ENCODE measurements at regions not wholly inside any gene's neighbourhood (a gene's known extent, or its start where the extent isn't known, plus 50 kb on each side); places are given as distances from the start of the nearest gene placed in this dataset.
"Not testable (repeated sequence)": the region's sequence is repeated elsewhere in the genome, so short reads cannot be mapped to it uniquely, and the experiment has no call there.

DNA sequence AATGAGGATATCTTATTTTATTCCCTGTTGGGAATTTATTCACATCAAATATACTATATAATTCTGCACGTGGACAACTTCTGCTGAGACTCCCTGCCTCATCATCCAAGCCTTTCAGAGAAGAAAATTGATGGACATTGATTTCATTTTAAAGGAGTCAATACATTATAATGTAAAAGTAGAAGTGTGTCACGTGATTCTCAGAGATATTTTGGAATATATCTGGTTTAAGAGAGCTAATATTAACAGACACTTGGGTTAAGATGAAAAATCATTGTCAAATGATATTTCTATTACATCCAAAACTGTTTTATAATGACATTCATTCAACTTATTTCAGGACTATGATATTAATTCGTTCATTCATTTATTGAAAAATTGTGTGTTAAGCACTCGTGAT lies 314.2 kb downstream of the ADGRL2 start:
- ATAC-seq (no peak), DNase-seq (ENCODE audit: missing footprints) (no peak)
- intact Hi-C loops (cut with DNase I), result no loop called here

DNA sequence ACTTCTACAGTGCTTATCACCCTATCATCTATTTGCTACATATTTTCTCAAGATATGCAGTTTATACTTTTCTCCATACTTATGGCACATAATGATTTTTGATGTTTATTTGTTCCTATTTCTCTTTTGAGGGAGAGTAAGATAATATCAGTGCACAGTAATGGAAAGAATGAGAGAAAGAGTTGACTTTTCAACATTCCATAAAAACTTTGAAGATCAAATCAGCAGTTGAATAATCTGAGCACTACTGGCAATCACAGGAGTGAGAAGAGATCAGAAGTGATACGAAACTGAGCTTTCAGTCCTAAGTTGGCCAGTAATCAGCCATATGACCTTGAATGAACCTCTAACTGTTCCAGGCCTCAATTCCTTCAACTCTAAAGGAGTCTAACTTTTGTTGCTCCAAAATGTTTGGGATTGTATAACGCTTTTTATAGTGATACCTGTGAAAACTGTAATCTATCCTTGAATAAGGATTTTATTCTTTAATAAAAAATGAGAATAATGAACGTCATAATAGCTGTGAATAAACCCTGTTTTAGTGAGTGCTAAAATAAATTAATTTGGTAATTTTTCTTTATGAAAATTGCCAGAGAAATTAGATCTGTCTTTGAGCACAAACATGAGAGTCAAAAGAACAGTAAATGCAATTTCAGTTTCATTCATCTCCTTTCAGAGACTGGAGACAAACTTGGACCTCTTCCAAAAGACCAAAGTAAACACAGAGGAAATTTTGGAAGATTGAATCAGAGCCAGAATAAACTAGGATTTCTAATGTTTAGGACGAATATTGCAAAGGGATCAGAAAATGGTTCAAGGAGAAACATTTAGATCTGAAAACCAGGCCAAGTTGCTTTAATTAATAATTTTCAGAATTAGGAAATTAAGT lies 309.9 kb downstream of the ADGRL2 start:
- intact Hi-C loops (cut with DNase I), result no loop called here
- ATAC-seq, result no peak
- no peak for DNase-seq (ENCODE audit: missing footprints)

DNA sequence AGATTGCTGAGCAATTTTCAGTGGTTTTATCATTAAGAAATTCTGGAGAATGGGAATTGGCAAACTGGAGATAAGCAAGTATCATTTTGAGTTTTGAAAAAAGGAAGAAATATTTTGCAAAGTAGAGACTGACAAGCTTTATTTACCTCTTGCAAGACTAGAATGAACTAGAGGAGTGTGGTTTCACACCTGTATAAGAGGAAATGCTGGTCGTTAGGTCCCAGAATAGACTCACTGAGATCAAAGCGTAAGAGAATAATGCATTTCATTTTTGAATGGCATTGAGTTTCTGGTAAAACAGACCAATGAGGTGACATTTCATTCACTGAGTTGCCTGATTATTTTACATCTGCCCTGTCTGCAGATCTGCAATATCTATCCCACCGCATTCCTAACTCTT lies 308.1 kb downstream of the ADGRL2 start:
- intact Hi-C loops (cut with DNase I), result no loop called here
- ATAC-seq (no peak), DNase-seq (ENCODE audit: missing footprints) (no peak)

DNA sequence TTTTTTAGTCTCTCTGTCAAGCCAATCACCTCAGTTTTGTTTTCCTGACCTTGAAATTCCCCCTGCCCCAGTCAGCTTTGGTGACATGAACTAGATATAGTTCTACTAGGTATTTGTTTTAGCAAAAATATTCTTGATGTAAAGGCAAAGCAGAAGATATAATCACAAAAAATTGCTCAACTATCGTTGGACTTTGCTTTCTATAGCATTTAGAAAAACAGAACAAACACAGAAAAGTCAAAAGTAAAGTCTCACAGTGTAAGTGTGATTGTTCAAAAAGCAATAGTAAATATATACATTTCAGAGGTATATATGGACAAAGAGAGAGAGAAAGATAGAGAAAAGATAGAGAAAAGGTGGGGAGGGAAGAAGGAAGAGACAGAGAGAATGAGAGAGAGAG lies 305.9 kb downstream of the ADGRL2 start:
- no peak for DNase-seq (ENCODE audit: missing footprints)
- intact Hi-C loops (cut with DNase I), result no loop called here
- ATAC-seq, result no peak

DNA sequence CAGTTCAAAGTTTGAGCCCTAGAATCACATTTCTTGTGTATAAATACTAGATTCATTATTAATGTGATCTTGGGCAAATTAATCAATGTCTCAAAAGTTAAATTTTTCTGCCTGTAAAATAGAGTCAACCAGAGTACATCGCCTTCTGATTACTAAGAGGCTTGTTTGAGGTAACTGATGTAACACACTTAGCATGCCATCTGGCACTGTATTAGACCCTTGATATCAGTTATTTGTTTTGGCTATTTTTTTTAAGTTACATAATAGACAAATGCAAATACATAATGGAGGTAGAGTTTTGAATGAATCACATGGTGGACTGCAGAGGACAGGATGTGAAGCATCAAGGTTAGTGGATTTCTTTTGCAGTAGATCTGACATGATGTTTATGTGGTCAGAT lies 298.4 kb downstream of the ADGRL2 start:
- DNase-seq (ENCODE audit: missing footprints) (no peak), ATAC-seq (no peak)
- intact Hi-C loops (cut with DNase I), result no loop called here

DNA sequence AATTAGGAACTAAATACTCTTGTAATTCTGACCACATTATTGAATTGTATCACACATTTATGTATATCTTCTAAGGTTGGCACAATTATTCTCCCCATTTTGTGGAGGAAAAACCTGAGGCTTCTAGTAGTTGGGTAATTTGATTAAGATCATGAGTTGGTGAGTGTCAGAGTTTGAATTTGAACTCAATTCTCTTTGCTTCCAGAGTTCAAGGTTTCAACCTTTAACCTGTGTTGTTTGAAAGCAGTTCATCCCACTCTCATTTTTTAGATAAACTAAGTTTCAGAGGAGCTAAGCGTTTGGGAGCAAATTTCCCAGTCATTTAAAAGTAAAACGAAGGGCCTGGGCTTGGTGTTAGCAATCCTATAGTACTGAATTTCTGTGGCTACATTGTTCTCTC lies 293.4 kb downstream of the ADGRL2 start:
- intact Hi-C loops (cut with DNase I), result no loop called here
- ATAC-seq, result no peak

DNA sequence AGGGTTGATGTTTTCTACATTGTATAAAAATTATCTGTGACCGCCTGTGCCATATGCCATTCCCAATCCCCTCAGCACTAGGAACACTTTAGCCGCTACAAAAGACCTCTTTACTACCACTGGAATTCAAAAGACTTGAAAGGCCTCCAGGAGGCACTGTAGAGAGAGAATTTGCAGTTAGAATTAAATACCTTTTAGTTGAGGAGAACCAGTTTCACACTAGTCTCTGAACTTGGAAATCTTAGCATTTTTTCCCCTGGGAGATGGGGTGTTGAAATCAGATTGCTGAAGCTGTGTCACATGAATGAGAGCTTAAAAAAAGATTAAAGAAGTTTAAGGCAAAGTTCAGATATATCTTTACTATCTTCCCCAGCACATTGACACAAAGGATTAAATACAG lies 291.0 kb downstream of the ADGRL2 start:
- intact Hi-C loops (cut with DNase I), result no loop called here
- no peak for ATAC-seq
- no peak for DNase-seq (ENCODE audit: missing footprints)

More for the DNA sequence above, 293.4 kb downstream of the ADGRL2 start:
- no peak for DNase-seq (ENCODE audit: missing footprints)

DNA sequence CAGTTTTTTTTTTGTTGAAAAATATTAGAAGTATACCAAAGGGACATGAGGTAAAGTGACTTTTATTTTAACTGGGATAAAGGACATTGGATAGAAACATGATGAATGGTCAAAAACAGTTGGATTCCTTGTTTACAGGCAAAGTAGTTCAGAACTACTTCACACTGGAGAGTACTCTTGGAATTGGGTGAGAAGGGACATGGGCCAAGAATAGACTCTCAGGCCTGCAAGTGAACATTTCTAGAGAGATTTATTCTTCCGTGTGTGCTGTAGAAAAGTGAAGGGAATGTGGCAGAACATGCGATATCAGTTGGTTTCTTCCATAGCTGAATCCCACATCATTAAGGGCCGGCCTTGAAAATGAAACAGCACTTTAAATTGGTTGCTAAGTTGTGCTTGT lies 290.5 kb downstream of the ADGRL2 start:
- DNase-seq (ENCODE audit: missing footprints) (no peak), ATAC-seq (no peak)
- intact Hi-C loops (cut with DNase I), result no loop called here

DNA sequence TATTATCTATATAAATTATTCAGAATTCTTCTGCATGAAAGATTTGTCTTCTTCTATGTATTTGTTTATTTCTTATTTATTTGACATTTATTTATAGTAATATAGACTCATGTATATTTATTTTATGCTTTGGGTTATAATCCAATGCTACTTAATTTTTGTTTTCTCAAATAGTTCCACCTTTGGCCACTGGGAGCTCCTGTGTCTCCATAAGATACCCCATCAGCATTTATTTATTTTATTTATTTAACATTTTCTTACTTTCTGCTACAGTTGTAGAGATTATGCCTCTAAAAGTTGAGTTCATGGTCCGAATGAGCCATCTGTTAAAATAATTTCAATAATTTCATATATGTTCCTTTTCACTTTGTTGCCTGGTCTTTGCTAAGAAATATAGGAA lies 289.4 kb downstream of the ADGRL2 start:
- DNase-seq (ENCODE audit: missing footprints) (no peak), ATAC-seq (no peak)
- intact Hi-C loops (cut with DNase I), result no loop called here

DNA sequence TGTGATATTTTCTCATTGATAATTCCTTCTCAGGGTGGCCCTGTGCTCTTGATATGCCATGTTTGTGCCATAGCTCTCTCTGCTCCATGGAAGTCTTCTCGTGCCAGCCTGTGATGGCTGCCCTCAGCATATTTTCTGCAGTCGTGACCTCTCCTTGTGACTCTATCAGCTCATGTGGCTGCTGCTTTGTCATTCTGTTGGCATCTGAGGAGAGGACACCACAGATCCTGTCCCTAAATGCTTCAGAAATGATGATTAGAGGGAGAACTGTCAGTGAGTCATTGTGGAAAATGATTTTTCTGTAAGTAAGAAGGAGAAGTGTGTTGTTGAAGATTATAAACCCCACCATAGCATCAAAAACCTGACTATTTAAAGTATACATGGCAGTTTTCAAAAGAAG lies 286.0 kb downstream of the ADGRL2 start:
- DNase-seq (ENCODE audit: missing footprints) (no peak), ATAC-seq (no peak)
- intact Hi-C loops (cut with DNase I), result no loop called here

DNA sequence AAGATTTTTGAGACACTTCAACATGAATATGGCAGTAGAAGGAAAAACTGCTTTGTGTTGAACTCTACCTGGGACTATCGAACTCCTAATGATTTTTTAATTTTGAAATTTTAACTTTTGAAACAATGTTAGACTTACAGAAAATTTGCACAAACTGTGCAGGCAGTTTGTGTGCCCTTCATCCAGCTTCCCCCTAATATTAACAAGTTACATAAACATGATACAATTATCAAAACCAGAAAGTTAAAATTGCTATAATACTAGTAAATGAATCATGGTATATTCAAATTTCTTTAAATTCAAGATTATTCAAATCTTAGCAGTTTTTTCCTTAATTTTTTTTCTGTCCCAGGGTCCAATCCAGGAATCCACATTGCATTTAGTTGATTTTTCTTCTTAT lies 278.9 kb downstream of the ADGRL2 start:
- intact Hi-C loops (cut with DNase I), result no loop called here
- no peak for ATAC-seq

DNA sequence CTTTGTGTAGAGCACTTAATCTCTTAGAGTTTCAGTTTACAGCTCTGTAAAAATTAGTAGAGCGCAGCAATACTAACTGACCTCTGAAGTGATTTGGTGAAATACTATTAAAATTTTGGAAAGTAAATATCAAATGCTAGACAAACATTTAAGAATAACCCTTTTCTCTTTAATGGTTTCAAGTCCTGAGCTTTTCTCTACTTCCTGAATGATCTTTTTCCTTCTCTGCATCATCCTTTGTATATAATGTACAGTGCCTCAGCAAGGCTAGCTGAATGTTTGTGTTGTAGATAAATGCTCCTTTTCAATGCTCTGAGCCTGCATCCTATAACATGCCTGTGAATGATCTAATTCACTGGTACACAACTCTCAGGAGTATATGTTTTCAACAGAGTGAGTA lies 272.9 kb downstream of the ADGRL2 start:
- no peak for DNase-seq (ENCODE audit: missing footprints)
- no peak for ATAC-seq
- intact Hi-C loops (cut with DNase I), result no loop called here

More for the DNA sequence above, 278.9 kb downstream of the ADGRL2 start:
- no peak for DNase-seq (ENCODE audit: missing footprints)

DNA sequence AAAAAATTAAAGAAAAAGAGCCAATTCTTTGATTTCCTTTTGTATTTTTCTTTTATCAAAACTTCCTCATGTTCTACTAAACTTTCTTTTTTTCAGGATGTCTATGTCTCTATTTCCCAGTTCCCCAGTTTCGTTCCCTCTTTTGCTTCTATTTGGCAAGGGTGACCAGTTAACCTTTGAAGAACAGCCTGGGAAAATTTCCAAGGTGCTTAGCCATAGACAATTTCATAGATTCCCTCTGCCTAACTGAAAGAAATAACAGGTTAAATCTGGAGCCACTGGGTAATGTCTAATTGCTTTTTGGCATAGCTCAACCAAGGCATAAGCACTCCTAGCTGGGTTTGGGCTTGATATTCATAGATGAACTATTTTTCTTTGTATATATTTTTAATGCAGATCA lies 272.3 kb downstream of the ADGRL2 start:
- intact Hi-C loops (cut with DNase I), result no loop called here
- DNase-seq (ENCODE audit: missing footprints) (no peak), ATAC-seq (no peak)

DNA sequence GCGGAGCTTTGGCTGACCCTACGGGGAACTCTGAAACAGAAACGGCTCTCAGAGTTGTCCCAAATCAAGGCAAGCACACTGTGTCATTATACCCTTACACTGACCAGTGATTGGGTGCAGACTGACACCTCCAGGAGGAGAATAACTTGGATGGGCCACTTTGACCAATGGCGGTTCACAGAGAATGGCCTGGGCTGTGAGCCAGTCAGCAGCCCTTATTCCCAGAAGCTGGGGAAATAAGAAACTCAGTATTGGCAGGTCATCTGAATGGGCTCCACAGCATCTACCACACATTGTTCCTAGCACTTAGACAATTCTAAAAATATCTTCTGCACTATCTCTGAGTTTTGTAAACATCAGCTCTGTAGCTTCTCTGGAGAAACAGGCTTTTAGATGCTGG lies 265.2 kb downstream of the ADGRL2 start:
- DNase-seq (ENCODE audit: missing footprints) (no peak), ATAC-seq (peak; percentile 80)
- intact Hi-C loops (cut with DNase I), result no loop called here

DNA sequence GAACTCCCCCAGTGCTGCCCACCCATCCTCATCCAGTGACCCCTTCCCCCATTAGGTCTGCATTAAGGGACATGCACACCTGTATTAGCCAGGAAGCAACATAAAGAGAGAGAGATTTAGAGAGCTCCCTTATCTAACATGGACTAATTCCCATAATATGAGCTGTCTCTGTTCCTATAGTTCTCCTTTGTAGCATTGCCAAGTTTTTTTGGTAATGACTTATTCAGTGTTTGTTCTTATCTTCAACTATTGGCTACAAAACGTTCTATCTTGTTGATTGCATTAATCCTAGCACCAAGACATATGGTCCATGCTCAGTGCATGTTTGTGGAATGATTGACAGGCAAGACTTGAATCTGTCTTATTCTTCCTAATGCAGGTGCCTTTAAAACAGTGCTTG lies 264.0 kb downstream of the ADGRL2 start:
- DNase-seq (ENCODE audit: missing footprints) (no peak), ATAC-seq (no peak)
- intact Hi-C loops (cut with DNase I), result no loop called here

DNA sequence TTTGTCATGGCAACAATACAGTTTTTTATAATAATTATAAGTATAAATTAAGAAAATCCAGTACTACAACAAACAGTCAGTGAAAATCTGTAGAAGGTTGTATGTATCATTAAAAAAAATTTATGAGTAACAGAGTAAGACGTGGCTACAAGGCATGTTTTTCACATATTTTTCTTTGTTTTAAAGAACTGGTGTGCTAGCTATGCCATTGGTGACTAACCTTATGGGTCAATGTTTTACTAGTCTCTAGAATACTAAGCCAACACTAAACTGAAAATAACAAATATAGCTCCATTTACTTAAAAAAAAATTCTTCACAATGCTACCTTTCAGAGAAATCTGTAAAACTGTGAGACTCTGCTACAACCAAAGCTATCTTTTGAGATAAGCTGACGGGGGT lies 261.5 kb downstream of the ADGRL2 start:
- ATAC-seq, result no peak
- intact Hi-C loops (cut with DNase I), result no loop called here
- DNase-seq (ENCODE audit: missing footprints), result no peak

DNA sequence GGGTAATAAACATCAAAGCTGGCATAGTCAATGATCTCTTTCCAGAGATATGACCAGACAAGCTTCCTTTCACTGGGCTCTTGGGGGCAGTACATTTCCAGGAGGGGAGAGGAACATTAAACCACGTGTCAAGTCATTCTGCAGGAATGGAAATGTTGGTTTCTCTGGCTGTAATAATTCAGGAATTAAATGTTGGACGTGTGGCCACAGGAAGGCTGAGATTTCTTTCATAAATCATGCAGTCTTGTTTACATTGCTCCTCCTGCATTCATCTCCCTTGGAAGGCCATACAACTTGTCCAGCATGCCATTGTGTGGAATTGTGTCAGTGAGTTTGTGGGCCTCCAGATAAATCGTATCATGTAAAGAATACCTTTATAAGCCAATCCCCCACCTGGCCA lies 259.2 kb downstream of the ADGRL2 start:
- intact Hi-C loops (cut with DNase I), result no loop called here
- no peak for ATAC-seq

DNA sequence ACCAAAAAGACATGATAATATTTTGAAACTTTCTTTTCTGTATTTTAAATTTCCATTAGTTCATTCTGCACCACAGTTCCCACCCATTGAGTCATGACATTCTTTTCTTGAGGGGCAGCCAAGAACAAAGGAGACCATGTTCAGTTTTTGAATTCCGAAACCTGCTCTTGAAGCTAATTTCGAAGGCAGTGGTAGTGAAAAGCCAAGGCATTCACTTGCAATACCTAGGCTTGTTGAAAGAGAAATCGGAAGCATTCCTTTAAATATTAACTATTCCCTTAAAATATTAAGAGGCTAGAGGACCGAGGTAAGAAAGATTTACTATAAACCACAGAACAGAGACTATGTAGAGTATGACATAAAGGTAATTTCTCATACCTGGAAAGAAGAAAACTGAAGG lies 256.3 kb downstream of the ADGRL2 start:
- no peak for ATAC-seq
- DNase-seq (ENCODE audit: missing footprints), result no peak
- intact Hi-C loops (cut with DNase I), result no loop called here

More for the DNA sequence above, 259.2 kb downstream of the ADGRL2 start:
- no peak for DNase-seq (ENCODE audit: missing footprints)

DNA sequence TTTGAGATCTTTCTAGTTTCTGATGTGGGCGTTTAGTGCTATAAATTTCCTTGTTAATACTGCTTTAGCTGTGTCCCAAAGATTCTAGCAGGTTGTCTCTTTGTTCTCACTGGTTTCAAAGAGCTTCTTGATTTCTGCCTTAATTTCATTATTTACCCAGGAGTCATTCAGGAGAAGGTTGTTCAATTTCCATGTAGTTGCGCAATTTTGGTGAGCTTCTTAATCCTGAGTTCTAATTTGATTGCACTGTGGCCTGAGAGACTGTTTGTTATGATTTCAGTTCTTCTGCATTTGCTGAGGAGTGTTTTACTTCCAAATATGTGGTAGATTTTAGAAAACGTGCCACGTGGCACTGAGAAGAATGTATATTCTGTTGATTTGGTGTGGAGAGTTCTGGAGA lies 254.6 kb downstream of the ADGRL2 start:
- intact Hi-C loops (cut with DNase I); DNase-seq (ENCODE audit: missing footprints); ATAC-seq: not testable (repeated sequence)

DNA sequence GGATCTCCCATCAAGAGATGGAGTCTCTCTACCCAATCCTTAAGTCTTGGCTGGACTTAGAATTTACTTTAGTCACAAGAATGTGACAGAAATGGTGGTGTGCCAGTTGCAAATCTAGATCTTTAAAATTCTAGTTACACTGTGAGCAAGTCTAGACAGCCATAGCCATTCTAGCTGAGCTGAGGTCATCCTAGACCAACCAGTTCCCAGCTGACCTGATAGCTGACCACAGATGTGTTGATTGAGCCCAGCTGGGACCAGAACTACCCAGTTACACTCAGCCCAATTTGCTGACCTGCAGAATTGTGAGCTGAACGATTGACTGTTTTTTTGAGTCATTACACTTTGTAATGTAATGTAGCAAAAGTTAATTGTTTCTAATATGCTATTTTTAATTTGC lies 251.8 kb downstream of the ADGRL2 start:
- ATAC-seq (no peak), DNase-seq (ENCODE audit: missing footprints) (no peak)
- intact Hi-C loops (cut with DNase I), result no loop called here

DNA sequence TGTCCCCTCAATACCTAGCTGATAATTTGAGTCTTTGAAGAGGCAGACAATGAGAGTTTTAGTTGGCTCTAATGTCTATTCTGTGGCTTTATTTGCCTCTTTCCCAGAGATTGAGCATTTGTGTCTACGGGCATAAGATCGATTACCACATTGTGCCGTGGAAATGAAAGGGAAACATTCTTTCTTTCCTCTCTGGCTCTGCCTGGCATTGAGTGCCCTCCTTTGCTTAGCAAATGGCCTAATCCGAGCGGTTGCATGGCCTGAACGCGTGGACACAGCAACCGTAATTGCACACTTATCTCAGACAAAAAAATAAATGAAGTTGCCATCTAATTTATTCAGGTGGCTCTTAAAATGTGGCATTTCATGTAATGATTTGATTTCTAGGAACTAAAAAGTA lies 247.9 kb downstream of the ADGRL2 start:
- intact Hi-C loops (cut with DNase I), result no loop called here
- ATAC-seq (no peak), DNase-seq (ENCODE audit: missing footprints) (no peak)

Data from Right ventricle myocardium inferior (tissue), 1 donor.